H1 (cell line): ENCODE measurements at regions not wholly inside any gene's neighbourhood (a gene's known extent, or its start where the extent isn't known, plus 50 kb on each side); places are given as distances from the start of the nearest gene placed in this dataset.

Source experiments
- CTCF ChIA-PET: fragments of 300-600 bp; sonication (Branson Sonifier 250); formaldehyde crosslinking; loops from one replicate; lab custom pipeline; 2021; ENCODE audit not compliant: partially characterized antibody; lab: Charles Lee
- POLR2A ChIA-PET: fragments of 300-600 bp; sonication (Branson Sonifier 250); formaldehyde crosslinking; loops from one replicate; lab custom pipeline; 2021; ENCODE audit warnings: inconsistent platforms; ENCODE audit not compliant: partially characterized antibody; lab: Charles Lee
- DNase-seq, 2 experiments: peaks; one replicate each; pipeline versions ENCODE4 v3.0.0 to v3.0.0-alpha.2; 2010 to 2022; ENCODE audit warnings: low spot score in 2 of 2, low read depth in 1 of 2, mixed read lengths in 1 of 2
- FAIRE-seq: peaks from 2 replicates; lab custom pipeline; 2011; peaks lifted over from hg19 to GRCh38; lab: Jason Lieb, UNC
- H2AFZ ChIP-seq: 2 replicates; pipeline ENCODE4 v1.8.1; 2012; ENCODE audit warnings: low read length, inconsistent platforms
- H2AK5ac ChIP-seq: 2 replicates; pipeline ENCODE4 v1.6.1; 2013; ENCODE audit warnings: low read depth, low read length
- H2BK120ac ChIP-seq: replicated peaks from 2 replicates; pipeline ENCODE3; 2013; ENCODE audit warnings: low read depth, low read length, inconsistent platforms
- H2BK12ac ChIP-seq: 2 replicates; pipeline ENCODE4 v1.6.1; 2013; ENCODE audit warnings: low read depth, low read length
- H2BK15ac ChIP-seq: 2 replicates; pipeline ENCODE4 v1.6.1; 2013; ENCODE audit warnings: low read length
- H2BK20ac ChIP-seq: 2 replicates; pipeline ENCODE4 v1.6.1; 2013; ENCODE audit warnings: low read length
- H2BK5ac ChIP-seq: 2 replicates; pipeline ENCODE4 v1.6.1; 2013; ENCODE audit warnings: low read depth, low read length
- H3K14ac ChIP-seq: 2 replicates; pipeline ENCODE4 v1.6.1; 2013; ENCODE audit warnings: inconsistent platforms; ENCODE audit not compliant: insufficient read length
- H3K18ac ChIP-seq: 2 replicates; pipeline ENCODE4 v1.6.1; 2013; ENCODE audit warnings: low read length; ENCODE audit errors: extremely low read depth
- H3K23ac ChIP-seq: 2 replicates; pipeline ENCODE4 v1.6.1; 2013; ENCODE audit warnings: inconsistent platforms; ENCODE audit not compliant: insufficient read length
- H3K23me2 ChIP-seq: 2 replicates; pipeline ENCODE4 v1.6.1; 2013; ENCODE audit warnings: low read depth, low read length
- H3K27ac ChIP-seq: 2 replicates; pipeline ENCODE4 v1.6.1; 2011; ENCODE audit warnings: low read depth, low read length, inconsistent platforms
- H3K27me3 ChIP-seq, 4 experiments: replicated peaks in 1 of 4; 1 replicate in 1 of 4; 2 replicates in 3 of 4; pipeline versions ENCODE4 v1.6.1 to v1.8.1; 2011 to 2013; ENCODE audit warnings: low read length in 3 of 4, mild to moderate bottlenecking in 3 of 4, inconsistent platforms in 2 of 4, mixed read lengths in 2 of 4, moderate library complexity in 1 of 4; ENCODE audit not compliant: control insufficient read depth in 3 of 4, insufficient read depth in 3 of 4; ENCODE audit errors: extremely low read depth in 1 of 4
- H3K36me3 ChIP-seq, 4 experiments: 2 replicates each; pipeline versions ENCODE4 v1.6.1 to v1.8.1; 2011 to 2013; ENCODE audit warnings: mild to moderate bottlenecking in 4 of 4, low read length in 3 of 4, moderate library complexity in 2 of 4, control low read depth in 1 of 4, inconsistent platforms in 1 of 4; ENCODE audit not compliant: insufficient read depth in 4 of 4, control insufficient read depth in 2 of 4
- H3K4ac ChIP-seq: replicated peaks from 2 replicates; pipeline ENCODE3; 2013; ENCODE audit warnings: low read length, low read depth, mixed read lengths, inconsistent platforms; ENCODE audit not compliant: insufficient read length
- H3K4me1 ChIP-seq, 4 experiments: replicated peaks in 1 of 4; 1 replicate in 1 of 4; 2 replicates in 3 of 4; pipeline versions ENCODE4 v1.6.1 to v1.8.1; 2011 to 2013; ENCODE audit warnings: low read length in 3 of 4, inconsistent platforms in 2 of 4, mixed read lengths in 1 of 4; ENCODE audit not compliant: insufficient read depth in 4 of 4, control insufficient read depth in 3 of 4
- H3K4me2 ChIP-seq, 2 experiments: 2 replicates each; pipeline versions ENCODE4 v1.6.1 to v1.8.1; 2011 to 2013; ENCODE audit warnings: low read depth in 2 of 2, low read length in 2 of 2, control low read depth in 1 of 2, inconsistent platforms in 1 of 2, mild to moderate bottlenecking in 1 of 2; ENCODE audit not compliant: insufficient read depth in 1 of 2
- H3K4me3 ChIP-seq, 4 experiments: fragments of 200-600, 300-600 bp in 1 of 4; sonication (generic), shearing (Covaris generic), sonication (Bioruptor Twin) in 1 of 4; 2 replicates each; pipeline versions ENCODE4 v1.5.1 to v1.8.1; 2011 to 2016; ENCODE audit warnings: low read length in 4 of 4, low read depth in 3 of 4, control low read depth in 2 of 4, inconsistent platforms in 2 of 4, mild to moderate bottlenecking in 2 of 4, mixed read lengths in 1 of 4, moderate library complexity in 1 of 4; ENCODE audit not compliant: insufficient read depth in 2 of 4; ENCODE audit errors: extremely low read depth in 1 of 4
- H3K56ac ChIP-seq: replicated peaks from 2 replicates; pipeline ENCODE3; 2013; ENCODE audit warnings: low read depth, mild to moderate bottlenecking, mixed read lengths, low read length, inconsistent platforms; ENCODE audit not compliant: insufficient read length
- H3K79me1 ChIP-seq: 2 replicates; pipeline ENCODE4 v1.6.1; 2013; ENCODE audit warnings: low read depth, low read length, control low read depth
- H3K79me2 ChIP-seq, 2 experiments: 2 replicates each; pipeline versions ENCODE4 v1.6.1 to v1.8.1; 2012 to 2013; ENCODE audit warnings: low read length in 2 of 2, mild to moderate bottlenecking in 2 of 2, inconsistent platforms in 1 of 2; ENCODE audit not compliant: insufficient read depth in 2 of 2, control insufficient read depth in 1 of 2
- H3K9ac ChIP-seq, 4 experiments: replicated peaks in 1 of 4; 1 replicate in 1 of 4; 2 replicates in 3 of 4; pipeline versions ENCODE4 v1.6.1 to v1.8.1; 2011 to 2013; ENCODE audit warnings: low read depth in 3 of 4, low read length in 3 of 4, control low read depth in 2 of 4, mild to moderate bottlenecking in 2 of 4, moderate library complexity in 2 of 4, inconsistent platforms in 1 of 4; ENCODE audit errors: extremely low read depth in 1 of 4
- H3K9me3 ChIP-seq, 2 experiments: 2 replicates each; pipeline versions ENCODE4 v1.6.1 to v1.8.1; 2012 to 2013; ENCODE audit warnings: mild to moderate bottlenecking in 2 of 2, moderate library complexity in 2 of 2, control low read depth in 1 of 2, inconsistent platforms in 1 of 2, low read depth in 1 of 2, low read length in 1 of 2, mixed read lengths in 1 of 2; ENCODE audit not compliant: insufficient read depth in 2 of 2
- H4K20me1 ChIP-seq, 2 experiments: replicated peaks in 1 of 2; 2 replicates each; pipeline versions ENCODE3 to v1.8.1; 2011 to 2013; ENCODE audit warnings: inconsistent platforms in 2 of 2, low read length in 2 of 2, mild to moderate bottlenecking in 1 of 2; ENCODE audit not compliant: insufficient read depth in 2 of 2, control insufficient read depth in 1 of 2
- H4K5ac ChIP-seq: 2 replicates; pipeline ENCODE4 v1.6.1; 2013; ENCODE audit warnings: low read length, low read depth, mixed read lengths, inconsistent platforms; ENCODE audit not compliant: insufficient read length
- H4K8ac ChIP-seq: 2 replicates; pipeline ENCODE4 v1.8.0; 2013; ENCODE audit warnings: mild to moderate bottlenecking, moderate library complexity, low read length, inconsistent platforms; ENCODE audit not compliant: insufficient read depth; ENCODE audit errors: extremely low read depth
- H4K91ac ChIP-seq: replicated peaks from 2 replicates; pipeline ENCODE3; 2013; ENCODE audit warnings: low read length, mixed read lengths, inconsistent platforms; ENCODE audit not compliant: insufficient read length
- GABPA ChIP-seq: IDR thresholded peaks from 2 replicates; pipeline ENCODE4 v1.6.1; 2011; ENCODE audit warnings: mild to moderate bottlenecking, low read length, moderate library complexity, borderline replicate concordance; ENCODE audit not compliant: insufficient read depth
- JUND ChIP-seq: IDR thresholded peaks from 2 replicates; pipeline ENCODE4 v1.6.1; 2011; ENCODE audit warnings: mild to moderate bottlenecking, improper control_type of control experiment, low read length
- KDM5A ChIP-seq: fragments of 200-600 bp; IDR thresholded peaks from 2 replicates; pipeline ENCODE4 v1.7.1; 2012; ENCODE audit warnings: mild to moderate bottlenecking, low read length, inconsistent platforms, mixed read lengths
- RBBP5 ChIP-seq: IDR thresholded peaks from 2 replicates; pipeline ENCODE4 v1.7.1; 2012; ENCODE audit warnings: low read depth, mild to moderate bottlenecking, inconsistent platforms, low read length, moderate library complexity, borderline replicate concordance
- RFX5 ChIP-seq: IDR thresholded peaks from 2 replicates; pipeline ENCODE4 v1.6.1; 2011; ENCODE audit warnings: low read depth, low read length, improper control_type of control experiment, borderline replicate concordance
- SIN3A ChIP-seq, 2 experiments: IDR thresholded peaks in 1 of 2; conservative IDR thresholded peaks in 1 of 2; 2 replicates each; pipeline ENCODE4 v1.6.1; 2011 to 2012; ENCODE audit warnings: low read length in 2 of 2, improper control_type of control experiment in 1 of 2, low read depth in 1 of 2, mild to moderate bottlenecking in 1 of 2
- SRF ChIP-seq: IDR thresholded peaks from 2 replicates; pipeline ENCODE4 v1.6.1; 2011; ENCODE audit warnings: mild to moderate bottlenecking, low read depth, low read length, moderate library complexity
- TAF1 ChIP-seq: IDR thresholded peaks from 2 replicates; pipeline ENCODE4 v1.6.1; 2011; ENCODE audit warnings: mild to moderate bottlenecking, low read depth, low read length

DNA sequence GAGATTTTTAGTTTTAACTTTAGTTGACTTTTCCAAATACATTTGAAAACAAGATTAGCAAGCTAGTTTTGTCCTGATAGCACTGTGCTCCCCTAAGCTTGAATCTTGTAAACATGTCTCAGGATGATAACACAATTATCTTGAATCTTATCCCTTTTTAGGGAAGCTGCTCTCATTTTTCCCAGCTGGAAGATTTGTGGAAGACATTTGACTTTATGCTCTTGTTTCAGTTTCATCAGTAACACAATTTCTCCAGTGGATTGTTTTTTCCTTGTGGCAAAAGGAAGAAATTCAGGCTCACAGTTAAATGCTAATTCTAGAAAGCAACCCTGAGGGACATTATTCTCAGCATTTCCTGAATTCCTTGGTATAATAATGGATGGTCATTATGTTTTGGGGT is 88.8 kb downstream of the CDC7 start:
- no peak overlapping the region for H2BK12ac ChIP-seq
- no peak overlapping the region for H4K5ac ChIP-seq
- no peak overlapping the region for H3K27ac ChIP-seq
- no peak overlapping the region for H2BK5ac ChIP-seq
- no peaks in the 10 kb centered on the region for H4K20me1 ChIP-seq
- no peaks in the 10 kb centered on the region for H3K36me3 ChIP-seq
- no peak overlapping the region for H2AFZ ChIP-seq
- FAIRE-seq: no peak
- no peak overlapping the region for H3K4ac ChIP-seq
- no peak overlapping the region for H4K8ac ChIP-seq
- no peaks in the 10 kb centered on the region for H3K9me3 ChIP-seq
- H2BK15ac ChIP-seq: no peak overlapping the region
- no peak overlapping the region for H3K56ac ChIP-seq
- no peak overlapping the region for H3K4me3 ChIP-seq
- peaks cover 0 to 5% (median 1%) of the 10 kb centered on the region in 4 experiments; a peak in 2 of 7 replicates for H3K4me1 ChIP-seq
- H3K27me3 ChIP-seq: no peaks in the 10 kb centered on the region
- no peak for TF ChIP-seq SRF
- TF ChIP-seq TAF1: no peak
- no peak for TF ChIP-seq JUND
- no peak for TF ChIP-seq KDM5A
- no peak for TF ChIP-seq RBBP5
- TF ChIP-seq RFX5: no peak
- TF ChIP-seq GABPA: no peak
- TF ChIP-seq SIN3A (conservative IDR thresholded peaks at IDR 0.05 in 1 of 2, IDR thresholded peaks at IDR 0.05 in 1 of 2; ENCODE audit: low read depth in 1 of 2, low read length in 2 of 2): no peak
- TF ChIP-seq, all 59 proteins: peak for 0
- Histone ChIP-seq H3K79me2 (no peaks in the 10 kb centered on the region), H2AK5ac (no peak overlapping the region), H3K23ac (no peak overlapping the region), H3K4me2 (no peak overlapping the region), H2BK20ac (no peak overlapping the region), H2BK120ac (no peak overlapping the region), H4K91ac (no peak overlapping the region), H3K23me2 (no peaks in the 10 kb centered on the region), H3K9ac (no peak overlapping the region), H3K79me1 (no peaks in the 10 kb centered on the region), H3K14ac (no peak overlapping the region), H3K18ac (no peak overlapping the region)
- ChIA-PET CTCF (interaction anchor here (0.8 to 1.7 kb wide), 4 partner anchors 12 to 339 kb away, joined by 4 to 5 read pairs (median 4); no protein-coding TSS in a partner anchor), POLR2A (no interaction called here)
- DNase-seq: no peak
